GM10266 (cell line): ENCODE measurements at regions not wholly inside any gene's neighbourhood (a gene's known extent, or its start where the extent isn't known, plus 50 kb on each side); places are given as distances from the start of the nearest gene placed in this dataset.

Experiments used
- DNase-seq: peaks from one replicate; pipeline ENCODE4 v3.0.0; 2012; ENCODE audit errors: extremely low spot score
- TF ChIP-seq, protein P1 (sequence below): IDR thresholded peaks from 2 replicates; pipeline ENCODE4 v1.5.1; 2012; ENCODE audit warnings: mild to moderate bottlenecking, low read depth; ENCODE audit not compliant: control insufficient read depth, insufficient read depth; ENCODE audit errors: missing control alignments

DNA sequence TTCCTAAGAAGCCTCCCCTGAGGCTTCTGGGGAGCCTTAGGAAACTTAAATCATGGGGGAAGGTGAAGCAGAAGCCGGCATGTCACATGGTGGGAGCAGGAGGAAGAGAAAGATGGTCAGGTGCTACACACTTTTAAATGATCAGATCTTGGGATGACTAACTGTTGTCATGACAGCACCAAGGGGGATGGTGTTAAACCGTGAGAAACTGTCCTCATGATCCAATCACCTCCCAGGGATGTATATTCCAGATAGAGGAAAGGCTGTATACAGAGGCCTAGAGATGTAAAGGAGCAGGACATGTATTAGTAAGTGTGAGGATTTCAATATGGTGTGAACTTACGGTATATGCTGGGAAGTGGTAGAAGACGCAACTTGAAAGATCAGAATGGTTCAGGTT is 121.1 kb downstream of the CAND1 start:
- TF ChIP-seq, protein P1, sequence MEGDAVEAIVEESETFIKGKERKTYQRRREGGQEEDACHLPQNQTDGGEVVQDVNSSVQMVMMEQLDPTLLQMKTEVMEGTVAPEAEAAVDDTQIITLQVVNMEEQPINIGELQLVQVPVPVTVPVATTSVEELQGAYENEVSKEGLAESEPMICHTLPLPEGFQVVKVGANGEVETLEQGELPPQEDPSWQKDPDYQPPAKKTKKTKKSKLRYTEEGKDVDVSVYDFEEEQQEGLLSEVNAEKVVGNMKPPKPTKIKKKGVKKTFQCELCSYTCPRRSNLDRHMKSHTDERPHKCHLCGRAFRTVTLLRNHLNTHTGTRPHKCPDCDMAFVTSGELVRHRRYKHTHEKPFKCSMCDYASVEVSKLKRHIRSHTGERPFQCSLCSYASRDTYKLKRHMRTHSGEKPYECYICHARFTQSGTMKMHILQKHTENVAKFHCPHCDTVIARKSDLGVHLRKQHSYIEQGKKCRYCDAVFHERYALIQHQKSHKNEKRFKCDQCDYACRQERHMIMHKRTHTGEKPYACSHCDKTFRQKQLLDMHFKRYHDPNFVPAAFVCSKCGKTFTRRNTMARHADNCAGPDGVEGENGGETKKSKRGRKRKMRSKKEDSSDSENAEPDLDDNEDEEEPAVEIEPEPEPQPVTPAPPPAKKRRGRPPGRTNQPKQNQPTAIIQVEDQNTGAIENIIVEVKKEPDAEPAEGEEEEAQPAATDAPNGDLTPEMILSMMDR: no peak
- no peak for DNase-seq

DNA sequence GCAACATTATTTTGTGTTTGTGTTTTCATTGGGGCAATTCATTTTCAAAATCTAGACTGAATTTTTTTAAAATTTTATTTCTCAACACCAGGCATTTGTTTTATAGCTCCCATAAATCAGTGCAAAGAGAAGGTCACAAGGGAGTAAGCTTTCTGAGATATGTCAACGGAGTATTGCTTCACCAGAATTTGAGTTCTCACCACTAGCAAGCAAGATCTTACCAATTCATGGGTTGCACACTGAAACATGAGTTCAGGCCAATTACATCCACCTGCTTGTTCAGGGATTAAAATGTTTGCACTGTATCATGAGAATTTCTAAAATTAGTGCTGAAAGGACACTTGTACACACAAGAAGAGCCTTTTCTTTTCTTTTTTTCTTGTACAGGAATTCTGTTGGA is 121.9 kb downstream of the CAND1 start:
- DNase-seq: no peak
- TF ChIP-seq, protein P1: no peak

DNA sequence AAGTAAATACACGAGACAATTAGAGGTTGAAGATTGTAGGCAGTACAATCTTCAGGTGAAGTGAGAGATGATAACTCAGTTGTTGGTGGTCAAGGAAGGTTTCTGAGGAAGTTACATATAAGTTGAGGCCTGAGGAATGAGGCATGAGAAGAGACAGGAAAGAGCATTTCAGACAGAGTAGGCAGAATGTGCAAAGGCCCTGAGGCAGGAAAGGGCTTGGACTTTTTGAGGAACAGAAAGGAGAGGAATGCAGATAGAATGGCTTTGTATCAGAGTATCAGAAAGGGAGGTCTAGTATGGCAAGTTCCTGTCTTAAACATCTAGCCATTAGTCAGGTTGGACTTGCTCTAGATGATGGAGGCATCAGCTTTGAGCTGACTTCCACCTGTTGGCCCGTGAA is 122.5 kb downstream of the CAND1 start:
- TF ChIP-seq, protein P1: no peak
- DNase-seq: no peak

DNA sequence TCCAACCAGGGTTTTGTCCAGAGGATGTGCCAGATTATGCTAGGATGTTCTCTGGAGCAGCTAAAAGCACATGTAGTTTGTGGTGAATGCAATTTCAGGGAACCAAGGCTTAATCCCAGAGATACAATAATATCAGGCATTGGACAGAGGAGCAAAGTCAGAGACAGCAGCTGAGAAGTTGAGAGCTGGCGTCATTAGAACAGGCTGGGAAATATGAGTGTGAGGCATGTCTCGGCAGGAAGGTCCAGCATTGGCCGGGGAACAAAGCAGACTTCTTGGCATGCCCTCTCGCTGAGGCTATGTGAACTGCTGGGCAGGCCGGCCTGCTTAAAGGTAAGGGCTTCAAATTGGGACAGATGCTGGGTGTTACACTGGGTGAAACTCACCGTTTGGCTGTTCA is 125.4 kb downstream of the CAND1 start:
- TF ChIP-seq, protein P1: no peak
- DNase-seq: no peak

DNA sequence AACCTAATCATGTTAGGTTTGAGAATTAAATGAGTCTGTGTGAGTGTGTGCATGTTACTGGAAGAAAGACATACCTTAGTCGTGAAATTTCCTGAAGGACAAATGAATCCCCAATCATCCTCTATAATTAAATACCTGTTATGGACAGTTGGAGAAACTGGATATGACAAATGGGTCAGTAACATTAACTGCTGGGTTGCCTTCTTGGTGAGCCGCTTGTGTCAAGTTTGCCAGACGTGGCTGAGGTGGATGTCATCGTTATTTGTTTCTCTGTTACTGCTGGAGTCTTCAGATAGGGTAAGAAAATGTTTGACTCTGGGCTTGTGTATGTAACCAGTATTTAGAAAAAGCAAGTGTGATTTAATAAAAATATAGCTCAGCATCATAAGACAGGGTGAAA is 131.6 kb downstream of the CAND1 start:
- TF ChIP-seq, protein P1: no peak
- no peak for DNase-seq

DNA sequence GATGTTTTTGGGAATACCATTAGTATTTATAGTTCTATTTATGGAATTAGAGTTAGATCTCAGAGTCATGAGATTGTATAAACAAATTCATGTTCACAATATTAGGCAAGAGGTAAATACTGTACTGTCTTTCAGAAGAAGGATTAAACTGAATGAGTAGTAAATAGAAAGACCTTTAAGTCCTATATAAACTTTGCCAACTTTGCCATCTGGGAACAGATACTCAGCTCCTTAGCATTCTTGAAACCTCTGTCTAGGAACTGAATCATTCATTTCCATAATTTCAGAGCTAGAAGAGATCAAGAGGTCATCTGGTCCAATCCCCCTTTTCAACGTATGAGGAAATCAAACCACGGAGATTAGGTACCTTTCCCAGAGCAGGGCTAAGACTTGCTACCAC is 141.1 kb downstream of the CAND1 start:
- DNase-seq: no peak
- TF ChIP-seq, protein P1: no peak

DNA sequence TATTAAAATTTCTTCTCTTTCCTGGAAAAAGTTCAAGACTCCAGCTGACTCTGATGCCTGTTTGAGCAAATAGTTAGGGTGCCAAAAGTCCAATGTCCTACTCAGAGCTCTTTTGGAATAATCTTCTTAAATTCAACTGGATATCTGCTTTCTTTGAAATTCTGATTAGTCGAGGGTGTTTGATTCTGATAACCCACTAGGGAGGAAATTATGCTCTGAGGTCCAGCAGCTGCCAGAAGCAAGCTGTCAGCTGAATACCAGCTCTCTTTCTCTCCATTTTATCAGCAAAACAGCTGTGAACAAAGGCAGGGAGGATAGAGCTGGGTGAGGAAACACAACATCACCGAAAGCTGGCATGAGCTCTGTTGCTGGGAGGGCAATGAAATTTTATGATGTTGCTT is 141.5 kb downstream of the CAND1 start:
- no peak for DNase-seq

More for the DNA sequence above, 141.5 kb downstream of the CAND1 start:
- TF ChIP-seq, protein P1: no peak
